H9 (cell line): ENCODE measurements at regions not wholly inside any gene's neighbourhood (a gene's known extent, or its start where the extent isn't known, plus 50 kb on each side); places are given as distances from the start of the nearest gene placed in this dataset.

ENCODE experiments used
- DNase-seq: peaks from one replicate; pipeline ENCODE4 v3.0.0-alpha.2; 2017
- H2AFZ ChIP-seq: one replicate; pipeline ENCODE4 v1.6.1; 2013; ENCODE audit warnings: mild to moderate bottlenecking, low read length, control low read depth, moderate library complexity
- H2AK5ac ChIP-seq: 2 replicates; pipeline ENCODE4 v1.6.1; 2013; ENCODE audit warnings: low read length, control low read depth, mixed read lengths; ENCODE audit not compliant: insufficient read length
- H2BK120ac ChIP-seq: one replicate; pipeline ENCODE4 v1.6.1; 2013; ENCODE audit warnings: low read depth, mild to moderate bottlenecking, low read length, control low read depth, inconsistent platforms; ENCODE audit not compliant: poor library complexity, severe bottlenecking
- H2BK12ac ChIP-seq: 2 replicates; pipeline ENCODE4 v1.6.1; 2013; ENCODE audit warnings: low read length, control low read depth, mixed read lengths, low read depth; ENCODE audit not compliant: insufficient read length
- H2BK15ac ChIP-seq: 2 replicates; pipeline ENCODE4 v1.6.1; 2013; ENCODE audit warnings: low read depth, low read length, control low read depth
- H2BK20ac ChIP-seq: one replicate; pipeline ENCODE4 v1.6.1; 2013; ENCODE audit warnings: low read depth, mild to moderate bottlenecking, low read length, control low read depth, inconsistent platforms; ENCODE audit not compliant: poor library complexity, severe bottlenecking
- H2BK5ac ChIP-seq: 2 replicates; pipeline ENCODE4 v1.6.1; 2013; ENCODE audit warnings: low read length, control low read depth, mixed read lengths; ENCODE audit not compliant: insufficient read length
- H3K14ac ChIP-seq: 2 replicates; pipeline ENCODE4 v1.6.1; 2013; ENCODE audit warnings: low read length, control low read depth; ENCODE audit not compliant: insufficient read depth
- H3K18ac ChIP-seq: 2 replicates; pipeline ENCODE4 v1.6.1; 2013; ENCODE audit warnings: low read depth, mild to moderate bottlenecking, mixed read lengths, low read length, control low read depth; ENCODE audit not compliant: insufficient read length
- H3K23ac ChIP-seq: 2 replicates; pipeline ENCODE4 v1.6.1; 2013; ENCODE audit warnings: low read length, control low read depth, mixed read lengths, low read depth; ENCODE audit not compliant: insufficient read length
- H3K23me2 ChIP-seq: 2 replicates; pipeline ENCODE4 v1.6.1; 2013; ENCODE audit warnings: low read depth, mild to moderate bottlenecking, mixed read lengths, low read length, control low read depth; ENCODE audit not compliant: insufficient read length, poor library complexity, severe bottlenecking
- H3K27ac ChIP-seq: 2 replicates; pipeline ENCODE4 v1.5.1; 2013; ENCODE audit warnings: low read length, control low read depth, mixed read lengths, low read depth; ENCODE audit not compliant: insufficient read length
- H3K27me3 ChIP-seq: 2 replicates; pipeline ENCODE4 v1.6.1; 2013; ENCODE audit warnings: low read length, control low read depth, inconsistent platforms; ENCODE audit not compliant: insufficient read depth
- H3K4ac ChIP-seq: 2 replicates; pipeline ENCODE4 v1.6.1; 2013; ENCODE audit warnings: low read depth, mild to moderate bottlenecking, control low read depth, inconsistent platforms, low read length, moderate library complexity
- H3K4me1 ChIP-seq: 2 replicates; pipeline ENCODE4 v1.6.1; 2013; ENCODE audit warnings: low read length, control low read depth, inconsistent platforms; ENCODE audit not compliant: insufficient read depth
- H3K4me2 ChIP-seq: 2 replicates; pipeline ENCODE4 v1.6.1; 2013; ENCODE audit warnings: low read length, control low read depth, mixed read lengths; ENCODE audit not compliant: insufficient read length, insufficient read depth
- H3K56ac ChIP-seq: 2 replicates; pipeline ENCODE4 v1.6.1; 2013; ENCODE audit warnings: low read depth, mild to moderate bottlenecking, mixed read lengths, low read length, control low read depth; ENCODE audit not compliant: insufficient read length
- H3K79me1 ChIP-seq: 2 replicates; pipeline ENCODE4 v1.6.1; 2013; ENCODE audit warnings: low read depth, mild to moderate bottlenecking, moderate library complexity, low read length, control low read depth, inconsistent platforms; ENCODE audit not compliant: insufficient read depth, poor library complexity, severe bottlenecking
- H3K79me2 ChIP-seq: 2 replicates; pipeline ENCODE4 v1.6.1; 2013; ENCODE audit warnings: low read length, control low read depth, inconsistent platforms; ENCODE audit not compliant: insufficient read depth
- H3K9ac ChIP-seq: 2 replicates; pipeline ENCODE4 v1.6.1; 2013; ENCODE audit warnings: low read length, control low read depth, mixed read lengths; ENCODE audit not compliant: insufficient read length; ENCODE audit errors: extremely low read depth
- H3K9me3 ChIP-seq: one replicate; pipeline ENCODE4 v1.6.1; 2013; ENCODE audit warnings: low read depth, low read length, inconsistent platforms; ENCODE audit not compliant: control insufficient read depth
- H3T11ph ChIP-seq: one replicate; pipeline ENCODE4 v1.6.1; 2013; ENCODE audit warnings: mild to moderate bottlenecking, low read length, control low read depth, inconsistent platforms
- H4K20me1 ChIP-seq: one replicate; pipeline ENCODE4 v1.6.1; 2013; ENCODE audit not compliant: control insufficient read depth, insufficient read length, insufficient read depth
- H4K5ac ChIP-seq: 2 replicates; pipeline ENCODE4 v1.6.1; 2013; ENCODE audit warnings: low read depth, mild to moderate bottlenecking, mixed read lengths, low read length, control low read depth; ENCODE audit not compliant: insufficient read length
- H4K8ac ChIP-seq: replicated peaks from 2 replicates; pipeline ENCODE4 v1.6.1; 2013; ENCODE audit warnings: low read length, control low read depth, mixed read lengths, low read depth; ENCODE audit not compliant: insufficient read length
- H4K91ac ChIP-seq: 2 replicates; pipeline ENCODE4 v1.6.1; 2013; ENCODE audit warnings: low read depth, mild to moderate bottlenecking, moderate library complexity, mixed read lengths, low read length, control low read depth; ENCODE audit not compliant: insufficient read length
- H3K27ac Mint-ChIP-seq, 3 experiments: 2 replicates in 2 of 3; 3 replicates in 1 of 3; pipeline ENCODE4 v1.8.0; 2020 to 2021; ENCODE audit warnings: mixed read lengths in 3 of 3, mild to moderate bottlenecking in 1 of 3, moderate library complexity in 1 of 3
- H3K27me3 Mint-ChIP-seq: 2 replicates; pipeline ENCODE4 v1.8.0; 2021; ENCODE audit warnings: low read depth, mild to moderate bottlenecking, moderate library complexity, mixed read lengths
- H3K36me3 Mint-ChIP-seq, 3 experiments: 2 replicates in 2 of 3; 3 replicates in 1 of 3; pipeline ENCODE4 v1.8.0; 2020 to 2021; ENCODE audit warnings: low read depth in 3 of 3, mixed read lengths in 3 of 3; ENCODE audit not compliant: insufficient read depth in 1 of 3
- H3K4me1 Mint-ChIP-seq, 2 experiments: 2 replicates each; pipeline ENCODE4 v1.8.0; 2020; ENCODE audit warnings: mixed read lengths in 2 of 2
- H3K4me3 Mint-ChIP-seq, 2 experiments: 2 replicates in 1 of 2; 3 replicates in 1 of 2; pipeline ENCODE4 v1.8.0; 2020 to 2021; ENCODE audit warnings: mild to moderate bottlenecking in 2 of 2, mixed read lengths in 2 of 2, moderate library complexity in 1 of 2
- H3K9me3 Mint-ChIP-seq, 2 experiments: 2 replicates in 1 of 2; 3 replicates in 1 of 2; pipeline ENCODE4 v1.8.0; 2020; ENCODE audit warnings: mild to moderate bottlenecking in 2 of 2, mixed read lengths in 2 of 2, moderate library complexity in 1 of 2
- WGBS: extraction: QIAGEN DNeasy Blood & Tissue Kit; methylation state at CpG from one replicate; pipeline ENCODE4 v1.1.7; 2013; ENCODE audit warnings: missing lambda C conversion rate, low lambda C conversion rate, mixed read lengths; ENCODE audit not compliant: insufficient read length; ENCODE audit errors: extremely low coverage; 5-methylcytosine and 5-hydroxymethylcytosine counted together
- TF ChIP-seq, protein P1 (sequence below): fragments of 200-600 bp; sonication (generic); conservative IDR thresholded peaks from 3 replicates; pipeline ENCODE4 v1.8.0; 2021; ENCODE audit warnings: antibody characterized with exemption, mild to moderate bottlenecking

DNA sequence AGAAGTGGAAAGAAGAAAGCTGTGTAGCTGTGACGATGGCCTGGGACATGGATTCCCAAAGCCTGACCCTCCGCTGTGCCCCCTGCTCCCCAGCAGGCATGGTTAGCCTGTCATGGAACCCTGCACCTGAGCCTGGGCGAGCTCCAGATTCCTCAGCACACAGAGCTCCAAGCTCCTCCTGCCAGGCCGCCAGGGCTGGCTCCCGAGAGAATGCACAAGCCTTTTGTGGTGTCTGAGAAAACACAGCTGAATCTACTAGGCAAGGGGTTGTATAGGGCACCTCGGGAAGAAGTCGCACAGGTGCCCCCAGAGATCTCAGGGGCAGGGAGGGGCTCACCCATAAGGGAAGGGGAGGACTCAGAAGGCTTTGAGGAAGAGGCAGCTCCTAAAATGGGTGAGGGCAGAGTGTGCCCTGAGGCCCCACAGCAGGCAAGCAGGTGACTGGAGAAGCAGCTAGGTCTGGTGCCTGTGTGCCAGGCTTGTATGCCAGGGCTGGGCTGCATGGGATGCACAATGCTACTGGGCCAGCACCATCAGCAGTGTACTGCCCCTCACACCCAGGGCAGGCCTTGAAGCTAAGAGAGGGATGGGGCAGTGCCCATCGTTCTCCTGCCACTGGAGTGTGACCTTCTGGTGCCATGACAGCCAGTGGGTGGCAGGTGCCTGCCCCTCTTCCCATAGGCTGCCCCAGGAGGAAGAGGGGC, 64.3 kb upstream of the CD93 start:
- H3K23me2 ChIP-seq = no peaks in the 10 kb centered on the region
- no peaks in the 10 kb centered on the region for H3K79me2 ChIP-seq
- H3K14ac ChIP-seq = peak overlapping the region; percentile 47; the same call in 1 of the 2 replicates
- no peaks in the 10 kb centered on the region for H3K79me1 ChIP-seq
- no peak overlapping the region for H4K8ac ChIP-seq
- Mint-ChIP-seq H3K27me3 (no peaks in the 10 kb centered on the region; the same call in 1 of the 2 replicates), H3K36me3 (peaks cover 0 to 7% (median 2%) of the 10 kb centered on the region in 3 experiments; a peak in 3 of 7 replicates), H3K9me3 (peaks cover 6 to 7% of the 10 kb centered on the region in 2 experiments; a peak in 4 of 5 replicates), H3K27ac (peak overlapping the region in 1 of 3 experiments; percentile 71; a peak in 2 of 7 replicates), H3K4me3 (no peak overlapping the region), H3K4me1 (peaks cover 23 to 26% of the 10 kb centered on the region in 2 experiments)
- H3K9ac ChIP-seq = no peak overlapping the region
- no peak overlapping the region for H2BK12ac ChIP-seq
- DNase-seq = peak; percentile 24
- H3K56ac ChIP-seq = no peak overlapping the region
- no peak overlapping the region for H2BK120ac ChIP-seq
- no peak overlapping the region for H2AFZ ChIP-seq
- H3K18ac ChIP-seq = no peak overlapping the region
- H3K27me3 ChIP-seq = no peaks in the 10 kb centered on the region
- no peak overlapping the region for H4K91ac ChIP-seq
- no peaks in the 10 kb centered on the region for H3K9me3 ChIP-seq
- H2BK15ac ChIP-seq = no peak overlapping the region
- H3K4me1 ChIP-seq = no peaks in the 10 kb centered on the region
- H3K27ac ChIP-seq = no peak overlapping the region
- no peak overlapping the region for H2AK5ac ChIP-seq
- H3T11ph ChIP-seq = no peak overlapping the region
- no peak overlapping the region for H3K23ac ChIP-seq
- H4K5ac ChIP-seq = no peak overlapping the region
- TF ChIP-seq, protein P1, sequence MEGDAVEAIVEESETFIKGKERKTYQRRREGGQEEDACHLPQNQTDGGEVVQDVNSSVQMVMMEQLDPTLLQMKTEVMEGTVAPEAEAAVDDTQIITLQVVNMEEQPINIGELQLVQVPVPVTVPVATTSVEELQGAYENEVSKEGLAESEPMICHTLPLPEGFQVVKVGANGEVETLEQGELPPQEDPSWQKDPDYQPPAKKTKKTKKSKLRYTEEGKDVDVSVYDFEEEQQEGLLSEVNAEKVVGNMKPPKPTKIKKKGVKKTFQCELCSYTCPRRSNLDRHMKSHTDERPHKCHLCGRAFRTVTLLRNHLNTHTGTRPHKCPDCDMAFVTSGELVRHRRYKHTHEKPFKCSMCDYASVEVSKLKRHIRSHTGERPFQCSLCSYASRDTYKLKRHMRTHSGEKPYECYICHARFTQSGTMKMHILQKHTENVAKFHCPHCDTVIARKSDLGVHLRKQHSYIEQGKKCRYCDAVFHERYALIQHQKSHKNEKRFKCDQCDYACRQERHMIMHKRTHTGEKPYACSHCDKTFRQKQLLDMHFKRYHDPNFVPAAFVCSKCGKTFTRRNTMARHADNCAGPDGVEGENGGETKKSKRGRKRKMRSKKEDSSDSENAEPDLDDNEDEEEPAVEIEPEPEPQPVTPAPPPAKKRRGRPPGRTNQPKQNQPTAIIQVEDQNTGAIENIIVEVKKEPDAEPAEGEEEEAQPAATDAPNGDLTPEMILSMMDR = no peak
- no peaks in the 10 kb centered on the region for H4K20me1 ChIP-seq
- H2BK5ac ChIP-seq = no peak overlapping the region
- WGBS = no CpG with 5 or more reads among the region's 8 CpGs
- H3K4ac ChIP-seq = no peak overlapping the region
- H3K4me2 ChIP-seq = no peak overlapping the region
- no peak overlapping the region for H2BK20ac ChIP-seq
